Nephron (organoid): ENCODE measurements at regions not wholly inside any gene's neighbourhood (a gene's known extent, or its start where the extent isn't known, plus 50 kb on each side); places are given as distances from the start of the nearest gene placed in this dataset.
"Not testable (repeated sequence)": the region's sequence is repeated elsewhere in the genome, so short reads cannot be mapped to it uniquely, and the experiment has no call there.

Experiments
- H3K27ac Mint-ChIP-seq, 3 experiments: 2 replicates each; pipeline ENCODE4 v1.8.0; 2020; ENCODE audit warnings: mixed read lengths in 3 of 3, mild to moderate bottlenecking in 2 of 3, moderate library complexity in 1 of 3
- H3K27me3 Mint-ChIP-seq: 2 replicates; pipeline ENCODE4 v1.8.0; 2021; ENCODE audit warnings: low read depth, mild to moderate bottlenecking, moderate library complexity, mixed read lengths
- H3K36me3 Mint-ChIP-seq: 2 replicates; pipeline ENCODE4 v1.8.0; 2020; ENCODE audit warnings: low read depth, mixed read lengths
- H3K4me1 Mint-ChIP-seq: 2 replicates; pipeline ENCODE4 v1.8.0; 2020; ENCODE audit warnings: mixed read lengths
- H3K4me3 Mint-ChIP-seq, 3 experiments: 2 replicates each; pipeline ENCODE4 v1.8.0; 2020; ENCODE audit warnings: mild to moderate bottlenecking in 3 of 3, mixed read lengths in 3 of 3, moderate library complexity in 2 of 3
- H3K9me3 Mint-ChIP-seq: 2 replicates; pipeline ENCODE4 v1.8.0; 2020; ENCODE audit warnings: mixed read lengths
- CTCF ChIP-seq, 3 experiments: fragments of 200-600 bp; sonication (generic); IDR thresholded peaks; one replicate each; pipeline ENCODE4 v1.5.0; 2021; ENCODE audit warnings: antibody characterized with exemption in 3 of 3; ENCODE audit not compliant: unreplicated experiment in 3 of 3

- no peaks in the 10 kb centered on the region for H3K4me1 Mint-ChIP-seq
- peaks cover 8% of the 10 kb centered on the region for H3K9me3 Mint-ChIP-seq
- no peak overlapping the region for H3K27ac Mint-ChIP-seq
- H3K36me3 Mint-ChIP-seq, result no peaks in the 10 kb centered on the region
- H3K4me3 Mint-ChIP-seq, result no peak overlapping the region
- no peaks in the 10 kb centered on the region for H3K27me3 Mint-ChIP-seq
- TF ChIP-seq CTCF (IDR thresholded peaks at IDR 0.05; ENCODE audit: unreplicated experiment in 3 of 3), result no peak
Measured at GRCh38 chr5:38790891-38791290, 54.9 kb upstream of the OSMR start.

- Mint-ChIP-seq H3K27me3 (no peaks in the 10 kb centered on the region), H3K4me3 (no peak overlapping the region), H3K36me3 (no peaks in the 10 kb centered on the region), H3K9me3 (no peaks in the 10 kb centered on the region), H3K27ac (no peak overlapping the region), H3K4me1 (no peaks in the 10 kb centered on the region)
- no peak for TF ChIP-seq CTCF (IDR thresholded peaks at IDR 0.05; ENCODE audit: unreplicated experiment in 3 of 3)
Measured at GRCh38 chr5:38793099-38793498, 52.7 kb upstream of the OSMR start.

- H3K27me3 Mint-ChIP-seq, H3K36me3 Mint-ChIP-seq, H3K4me1 Mint-ChIP-seq, H3K27ac Mint-ChIP-seq, H3K4me3 Mint-ChIP-seq, H3K9me3 Mint-ChIP-seq: not testable (repeated sequence)
Measured at GRCh38 chr5:38794037-38794436, 51.8 kb upstream of the OSMR start.

- Mint-ChIP-seq H3K4me1 (no peaks in the 10 kb centered on the region), H3K36me3 (no peaks in the 10 kb centered on the region), H3K4me3 (no peak overlapping the region), H3K9me3 (no peaks in the 10 kb centered on the region), H3K27ac (no peak overlapping the region), H3K27me3 (no peaks in the 10 kb centered on the region)
- no peak for TF ChIP-seq CTCF (IDR thresholded peaks at IDR 0.05; ENCODE audit: unreplicated experiment in 3 of 3)
Measured at GRCh38 chr5:38794986-38795385, 50.8 kb upstream of the OSMR start.

GRCh38 chr5:38795986-38796741 lies 49.6 kb upstream of the OSMR start:
- Mint-ChIP-seq H3K27me3 (no peaks in the 10 kb centered on the region), H3K36me3 (no peaks in the 10 kb centered on the region), H3K4me1 (no peaks in the 10 kb centered on the region), H3K27ac (no peak overlapping the region), H3K4me3 (no peak overlapping the region), H3K9me3 (no peaks in the 10 kb centered on the region)
- no peak for TF ChIP-seq CTCF (IDR thresholded peaks at IDR 0.05; ENCODE audit: unreplicated experiment in 3 of 3)
